ENCODE measurements at regions not wholly inside any gene's neighbourhood (a gene's known extent, or its start where the extent isn't known, plus 50 kb on each side); places are given as distances from the start of the nearest gene placed in this dataset.

DNA sequence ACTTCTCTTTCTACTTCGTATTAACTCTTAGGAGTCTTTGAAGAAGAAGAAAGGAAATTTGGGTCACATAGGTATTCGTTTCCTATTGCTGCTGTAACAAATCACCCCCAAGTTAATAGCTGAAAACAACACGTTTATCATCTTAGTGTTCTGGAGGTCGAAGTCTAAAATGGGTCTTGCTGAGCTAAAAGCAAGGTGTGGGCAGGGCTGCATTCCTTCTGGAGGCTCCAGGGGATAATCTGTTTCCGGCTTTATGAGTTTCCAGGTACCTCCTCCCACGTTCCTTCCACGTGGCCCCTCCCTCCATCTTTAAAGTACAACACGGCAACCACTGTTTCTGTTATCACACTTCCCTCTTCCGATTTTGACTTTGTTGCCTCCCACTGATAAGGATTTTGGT is 233.5 kb upstream of the RBBP8 start:
- TF ChIP-seq POLR2AphosphoS5 (IDR thresholded peaks at IDR 0.05; ENCODE audit: low read depth, low read length) (no peak), TAF1 (IDR thresholded peaks at IDR 0.05; ENCODE audit: borderline replicate concordance, insufficient read depth, low read length) (no peak), SIN3A (IDR thresholded peaks at IDR 0.05; ENCODE audit: borderline replicate concordance, insufficient read depth, low read length) (no peak)
- TF ChIP-seq, protein P1, sequence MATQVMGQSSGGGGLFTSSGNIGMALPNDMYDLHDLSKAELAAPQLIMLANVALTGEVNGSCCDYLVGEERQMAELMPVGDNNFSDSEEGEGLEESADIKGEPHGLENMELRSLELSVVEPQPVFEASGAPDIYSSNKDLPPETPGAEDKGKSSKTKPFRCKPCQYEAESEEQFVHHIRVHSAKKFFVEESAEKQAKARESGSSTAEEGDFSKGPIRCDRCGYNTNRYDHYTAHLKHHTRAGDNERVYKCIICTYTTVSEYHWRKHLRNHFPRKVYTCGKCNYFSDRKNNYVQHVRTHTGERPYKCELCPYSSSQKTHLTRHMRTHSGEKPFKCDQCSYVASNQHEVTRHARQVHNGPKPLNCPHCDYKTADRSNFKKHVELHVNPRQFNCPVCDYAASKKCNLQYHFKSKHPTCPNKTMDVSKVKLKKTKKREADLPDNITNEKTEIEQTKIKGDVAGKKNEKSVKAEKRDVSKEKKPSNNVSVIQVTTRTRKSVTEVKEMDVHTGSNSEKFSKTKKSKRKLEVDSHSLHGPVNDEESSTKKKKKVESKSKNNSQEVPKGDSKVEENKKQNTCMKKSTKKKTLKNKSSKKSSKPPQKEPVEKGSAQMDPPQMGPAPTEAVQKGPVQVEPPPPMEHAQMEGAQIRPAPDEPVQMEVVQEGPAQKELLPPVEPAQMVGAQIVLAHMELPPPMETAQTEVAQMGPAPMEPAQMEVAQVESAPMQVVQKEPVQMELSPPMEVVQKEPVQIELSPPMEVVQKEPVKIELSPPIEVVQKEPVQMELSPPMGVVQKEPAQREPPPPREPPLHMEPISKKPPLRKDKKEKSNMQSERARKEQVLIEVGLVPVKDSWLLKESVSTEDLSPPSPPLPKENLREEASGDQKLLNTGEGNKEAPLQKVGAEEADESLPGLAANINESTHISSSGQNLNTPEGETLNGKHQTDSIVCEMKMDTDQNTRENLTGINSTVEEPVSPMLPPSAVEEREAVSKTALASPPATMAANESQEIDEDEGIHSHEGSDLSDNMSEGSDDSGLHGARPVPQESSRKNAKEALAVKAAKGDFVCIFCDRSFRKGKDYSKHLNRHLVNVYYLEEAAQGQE (IDR thresholded peaks at IDR 0.05; ENCODE audit: insufficient read depth in 1 of 2, low read depth in 2 of 2, low read length in 2 of 2): no peak
